ENCODE measurements at regions not wholly inside any gene's neighbourhood (a gene's known extent, or its start where the extent isn't known, plus 50 kb on each side); places are given as distances from the start of the nearest gene placed in this dataset.
A peak's percentile ranks its signal among the peaks of the same experiment; 100 is the strongest.

- DNase-seq (ENCODE audit: low spot score), result peak; percentile 31
- H3K79me2 ChIP-seq (replicated peaks; ENCODE audit: insufficient read depth), result peaks cover 55% of the 10 kb centered on the region
- peaks cover 46% of the 10 kb centered on the region; the same call in 2 of the 3 replicates for H3K36me3 Mint-ChIP-seq (ENCODE audit: low read depth)
- H3K27me3 ChIP-seq (ENCODE audit: insufficient read depth), result no peaks in the 10 kb centered on the region
- peak overlapping the region; percentile 98 for H3K4me3 Mint-ChIP-seq
- no peaks in the 10 kb centered on the region for H4K20me1 ChIP-seq (replicated peaks; ENCODE audit: insufficient read depth)
- peak overlapping the region; percentile 95 for H3K27ac ChIP-seq (ENCODE audit: low read depth)
- H2AFZ ChIP-seq, result no peak overlapping the region
- peaks cover 29% of the 10 kb centered on the region for H3K4me1 ChIP-seq (ENCODE audit: insufficient read depth)
- no peaks in the 10 kb centered on the region for H3F3A ChIP-seq (replicated peaks; ENCODE audit: low read depth)
- peak; percentile 41 for ATAC-seq
- H3K36me3 ChIP-seq (ENCODE audit: insufficient read depth), result no peaks in the 10 kb centered on the region
- peak overlapping the region; percentile 100 for H3K27ac Mint-ChIP-seq
- peak overlapping the region; percentile 85 for H3K4me3 ChIP-seq
- TF ChIP-seq, protein P1, sequence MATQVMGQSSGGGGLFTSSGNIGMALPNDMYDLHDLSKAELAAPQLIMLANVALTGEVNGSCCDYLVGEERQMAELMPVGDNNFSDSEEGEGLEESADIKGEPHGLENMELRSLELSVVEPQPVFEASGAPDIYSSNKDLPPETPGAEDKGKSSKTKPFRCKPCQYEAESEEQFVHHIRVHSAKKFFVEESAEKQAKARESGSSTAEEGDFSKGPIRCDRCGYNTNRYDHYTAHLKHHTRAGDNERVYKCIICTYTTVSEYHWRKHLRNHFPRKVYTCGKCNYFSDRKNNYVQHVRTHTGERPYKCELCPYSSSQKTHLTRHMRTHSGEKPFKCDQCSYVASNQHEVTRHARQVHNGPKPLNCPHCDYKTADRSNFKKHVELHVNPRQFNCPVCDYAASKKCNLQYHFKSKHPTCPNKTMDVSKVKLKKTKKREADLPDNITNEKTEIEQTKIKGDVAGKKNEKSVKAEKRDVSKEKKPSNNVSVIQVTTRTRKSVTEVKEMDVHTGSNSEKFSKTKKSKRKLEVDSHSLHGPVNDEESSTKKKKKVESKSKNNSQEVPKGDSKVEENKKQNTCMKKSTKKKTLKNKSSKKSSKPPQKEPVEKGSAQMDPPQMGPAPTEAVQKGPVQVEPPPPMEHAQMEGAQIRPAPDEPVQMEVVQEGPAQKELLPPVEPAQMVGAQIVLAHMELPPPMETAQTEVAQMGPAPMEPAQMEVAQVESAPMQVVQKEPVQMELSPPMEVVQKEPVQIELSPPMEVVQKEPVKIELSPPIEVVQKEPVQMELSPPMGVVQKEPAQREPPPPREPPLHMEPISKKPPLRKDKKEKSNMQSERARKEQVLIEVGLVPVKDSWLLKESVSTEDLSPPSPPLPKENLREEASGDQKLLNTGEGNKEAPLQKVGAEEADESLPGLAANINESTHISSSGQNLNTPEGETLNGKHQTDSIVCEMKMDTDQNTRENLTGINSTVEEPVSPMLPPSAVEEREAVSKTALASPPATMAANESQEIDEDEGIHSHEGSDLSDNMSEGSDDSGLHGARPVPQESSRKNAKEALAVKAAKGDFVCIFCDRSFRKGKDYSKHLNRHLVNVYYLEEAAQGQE (IDR thresholded peaks at IDR 0.05; ENCODE audit: unreplicated experiment), result no peak
- TF ChIP-seq CREB1 (CRISPR knock-in tag; IDR thresholded peaks at IDR 0.05; ENCODE audit: low read depth) (no peak), ZNF114 (CRISPR knock-in tag; IDR thresholded peaks at IDR 0.05) (no peak), EZH2phosphoT487 (IDR thresholded peaks at IDR 0.05; ENCODE audit: unreplicated experiment) (no peak), ZNF331 (CRISPR knock-in tag; IDR thresholded peaks at IDR 0.05; ENCODE audit: low read depth) (no peak), NANOG (IDR thresholded peaks at IDR 0.05; ENCODE audit: borderline replicate concordance) (no peak), STAT1 (IDR thresholded peaks at IDR 0.05; ENCODE audit: unreplicated experiment) (no peak), EZH2 (IDR thresholded peaks at IDR 0.05; ENCODE audit: low read depth, unreplicated experiment) (no peak), CTCF (conservative IDR thresholded peaks at IDR 0.05; ENCODE audit: low read depth in 2 of 2) (no peak), JUNB (IDR thresholded peaks at IDR 0.05; ENCODE audit: unreplicated experiment) (no peak), POLR2AphosphoS5 (IDR thresholded peaks at IDR 0.05; ENCODE audit: low read depth) (no peak; the same call in 1 of the 2 replicates)
- TF ChIP-seq, protein P2, sequence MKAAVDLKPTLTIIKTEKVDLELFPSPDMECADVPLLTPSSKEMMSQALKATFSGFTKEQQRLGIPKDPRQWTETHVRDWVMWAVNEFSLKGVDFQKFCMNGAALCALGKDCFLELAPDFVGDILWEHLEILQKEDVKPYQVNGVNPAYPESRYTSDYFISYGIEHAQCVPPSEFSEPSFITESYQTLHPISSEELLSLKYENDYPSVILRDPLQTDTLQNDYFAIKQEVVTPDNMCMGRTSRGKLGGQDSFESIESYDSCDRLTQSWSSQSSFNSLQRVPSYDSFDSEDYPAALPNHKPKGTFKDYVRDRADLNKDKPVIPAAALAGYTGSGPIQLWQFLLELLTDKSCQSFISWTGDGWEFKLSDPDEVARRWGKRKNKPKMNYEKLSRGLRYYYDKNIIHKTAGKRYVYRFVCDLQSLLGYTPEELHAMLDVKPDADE (IDR thresholded peaks at IDR 0.05), result no peak
- TF ChIP-seq, protein P3, sequence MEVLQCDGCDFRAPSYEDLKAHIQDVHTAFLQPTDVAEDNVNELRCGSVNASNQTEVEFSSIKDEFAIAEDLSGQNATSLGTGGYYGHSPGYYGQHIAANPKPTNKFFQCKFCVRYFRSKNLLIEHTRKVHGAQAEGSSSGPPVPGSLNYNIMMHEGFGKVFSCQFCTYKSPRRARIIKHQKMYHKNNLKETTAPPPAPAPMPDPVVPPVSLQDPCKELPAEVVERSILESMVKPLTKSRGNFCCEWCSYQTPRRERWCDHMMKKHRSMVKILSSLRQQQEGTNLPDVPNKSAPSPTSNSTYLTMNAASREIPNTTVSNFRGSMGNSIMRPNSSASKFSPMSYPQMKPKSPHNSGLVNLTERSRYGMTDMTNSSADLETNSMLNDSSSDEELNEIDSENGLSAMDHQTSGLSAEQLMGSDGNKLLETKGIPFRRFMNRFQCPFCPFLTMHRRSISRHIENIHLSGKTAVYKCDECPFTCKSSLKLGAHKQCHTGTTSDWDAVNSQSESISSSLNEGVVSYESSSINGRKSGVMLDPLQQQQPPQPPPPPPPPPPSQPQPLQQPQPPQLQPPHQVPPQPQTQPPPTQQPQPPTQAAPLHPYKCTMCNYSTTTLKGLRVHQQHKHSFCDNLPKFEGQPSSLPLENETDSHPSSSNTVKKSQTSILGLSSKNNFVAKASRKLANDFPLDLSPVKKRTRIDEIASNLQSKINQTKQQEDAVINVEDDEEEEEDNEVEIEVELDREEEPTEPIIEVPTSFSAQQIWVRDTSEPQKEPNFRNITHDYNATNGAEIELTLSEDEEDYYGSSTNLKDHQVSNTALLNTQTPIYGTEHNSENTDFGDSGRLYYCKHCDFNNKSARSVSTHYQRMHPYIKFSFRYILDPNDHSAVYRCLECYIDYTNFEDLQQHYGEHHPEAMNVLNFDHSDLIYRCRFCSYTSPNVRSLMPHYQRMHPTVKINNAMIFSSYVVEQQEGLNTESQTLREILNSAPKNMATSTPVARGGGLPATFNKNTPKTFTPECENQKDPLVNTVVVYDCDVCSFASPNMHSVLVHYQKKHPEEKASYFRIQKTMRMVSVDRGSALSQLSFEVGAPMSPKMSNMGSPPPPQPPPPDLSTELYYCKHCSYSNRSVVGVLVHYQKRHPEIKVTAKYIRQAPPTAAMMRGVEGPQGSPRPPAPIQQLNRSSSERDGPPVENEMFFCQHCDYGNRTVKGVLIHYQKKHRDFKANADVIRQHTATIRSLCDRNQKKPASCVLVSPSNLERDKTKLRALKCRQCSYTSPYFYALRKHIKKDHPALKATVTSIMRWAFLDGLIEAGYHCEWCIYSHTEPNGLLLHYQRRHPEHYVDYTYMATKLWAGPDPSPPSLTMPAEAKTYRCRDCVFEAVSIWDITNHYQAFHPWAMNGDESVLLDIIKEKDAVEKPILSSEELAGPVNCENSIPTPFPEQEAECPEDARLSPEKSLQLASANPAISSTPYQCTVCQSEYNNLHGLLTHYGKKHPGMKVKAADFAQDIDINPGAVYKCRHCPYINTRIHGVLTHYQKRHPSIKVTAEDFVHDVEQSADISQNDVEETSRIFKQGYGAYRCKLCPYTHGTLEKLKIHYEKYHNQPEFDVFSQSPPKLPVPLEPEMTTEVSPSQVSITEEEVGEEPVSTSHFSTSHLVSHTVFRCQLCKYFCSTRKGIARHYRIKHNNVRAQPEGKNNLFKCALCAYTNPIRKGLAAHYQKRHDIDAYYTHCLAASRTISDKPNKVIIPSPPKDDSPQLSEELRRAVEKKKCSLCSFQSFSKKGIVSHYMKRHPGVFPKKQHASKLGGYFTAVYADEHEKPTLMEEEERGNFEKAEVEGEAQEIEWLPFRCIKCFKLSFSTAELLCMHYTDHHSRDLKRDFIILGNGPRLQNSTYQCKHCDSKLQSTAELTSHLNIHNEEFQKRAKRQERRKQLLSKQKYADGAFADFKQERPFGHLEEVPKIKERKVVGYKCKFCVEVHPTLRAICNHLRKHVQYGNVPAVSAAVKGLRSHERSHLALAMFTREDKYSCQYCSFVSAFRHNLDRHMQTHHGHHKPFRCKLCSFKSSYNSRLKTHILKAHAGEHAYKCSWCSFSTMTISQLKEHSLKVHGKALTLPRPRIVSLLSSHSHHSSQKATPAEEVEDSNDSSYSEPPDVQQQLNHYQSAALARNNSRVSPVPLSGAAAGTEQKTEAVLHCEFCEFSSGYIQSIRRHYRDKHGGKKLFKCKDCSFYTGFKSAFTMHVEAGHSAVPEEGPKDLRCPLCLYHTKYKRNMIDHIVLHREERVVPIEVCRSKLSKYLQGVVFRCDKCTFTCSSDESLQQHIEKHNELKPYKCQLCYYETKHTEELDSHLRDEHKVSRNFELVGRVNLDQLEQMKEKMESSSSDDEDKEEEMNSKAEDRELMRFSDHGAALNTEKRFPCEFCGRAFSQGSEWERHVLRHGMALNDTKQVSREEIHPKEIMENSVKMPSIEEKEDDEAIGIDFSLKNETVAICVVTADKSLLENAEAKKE (CRISPR knock-in tag; IDR thresholded peaks at IDR 0.05), result no peak
- peaks cover 2% of the 10 kb centered on the region; the same call in 1 of the 3 replicates for H3K9me3 Mint-ChIP-seq
- H3K4me2 ChIP-seq, result peak overlapping the region; percentile 76
- H3K9me2 ChIP-seq (ENCODE audit: insufficient read depth), result no peaks in the 10 kb centered on the region
- H3K27me3 Mint-ChIP-seq (ENCODE audit: insufficient read depth, low read depth, poor library complexity), result peaks cover 29% of the 10 kb centered on the region
- peaks cover 47% of the 10 kb centered on the region for H3K4me1 Mint-ChIP-seq
Measured at GRCh38 chr6:27139756-27140579, 107.5 kb upstream of the PRSS16 start.
